Fibroblast of lung (primary cell): ENCODE measurements at regions not wholly inside any gene's neighbourhood (a gene's known extent, or its start where the extent isn't known, plus 50 kb on each side); places are given as distances from the start of the nearest gene placed in this dataset.

Source experiments
- EZH2 ChIP-seq: IDR thresholded peaks from 2 replicates; pipeline ENCODE4 v1.5.1; 2012; ENCODE audit warnings: low read length, control low read depth, mild to moderate bottlenecking; ENCODE audit errors: missing control alignments
- TF ChIP-seq, protein P1 (sequence below), 2 donors: IDR thresholded peaks in 1 of 2; conservative IDR thresholded peaks in 1 of 2; 1 replicate in 1 of 2; 2 replicates in 1 of 2; pipeline ENCODE4 v1.5.1; 2011 to 2012; ENCODE audit warnings: low read length in 2 of 2, control low read depth in 1 of 2, inconsistent platforms in 1 of 2, low read depth in 1 of 2, mild to moderate bottlenecking in 1 of 2

DNA sequence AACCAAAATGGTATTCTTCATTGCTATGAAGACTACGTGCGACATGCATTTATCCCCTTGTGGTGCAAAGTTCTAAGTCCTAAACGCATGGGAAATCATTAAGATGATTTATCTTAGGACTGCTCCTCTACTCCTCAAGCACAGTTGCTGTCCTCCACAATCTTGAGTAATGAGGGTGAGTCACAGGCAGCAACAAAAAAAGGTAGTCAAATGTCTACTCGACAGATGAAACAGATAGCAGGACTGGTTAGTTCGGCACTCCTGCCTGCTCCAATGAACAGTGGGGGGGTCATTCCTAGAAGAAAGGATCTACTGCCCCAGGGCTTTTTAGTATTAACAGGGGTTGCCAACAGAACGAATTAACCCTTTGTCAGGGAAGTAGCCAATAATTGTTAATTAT lies 233.7 kb upstream of the FGF13 start:
- TF ChIP-seq, protein P1, sequence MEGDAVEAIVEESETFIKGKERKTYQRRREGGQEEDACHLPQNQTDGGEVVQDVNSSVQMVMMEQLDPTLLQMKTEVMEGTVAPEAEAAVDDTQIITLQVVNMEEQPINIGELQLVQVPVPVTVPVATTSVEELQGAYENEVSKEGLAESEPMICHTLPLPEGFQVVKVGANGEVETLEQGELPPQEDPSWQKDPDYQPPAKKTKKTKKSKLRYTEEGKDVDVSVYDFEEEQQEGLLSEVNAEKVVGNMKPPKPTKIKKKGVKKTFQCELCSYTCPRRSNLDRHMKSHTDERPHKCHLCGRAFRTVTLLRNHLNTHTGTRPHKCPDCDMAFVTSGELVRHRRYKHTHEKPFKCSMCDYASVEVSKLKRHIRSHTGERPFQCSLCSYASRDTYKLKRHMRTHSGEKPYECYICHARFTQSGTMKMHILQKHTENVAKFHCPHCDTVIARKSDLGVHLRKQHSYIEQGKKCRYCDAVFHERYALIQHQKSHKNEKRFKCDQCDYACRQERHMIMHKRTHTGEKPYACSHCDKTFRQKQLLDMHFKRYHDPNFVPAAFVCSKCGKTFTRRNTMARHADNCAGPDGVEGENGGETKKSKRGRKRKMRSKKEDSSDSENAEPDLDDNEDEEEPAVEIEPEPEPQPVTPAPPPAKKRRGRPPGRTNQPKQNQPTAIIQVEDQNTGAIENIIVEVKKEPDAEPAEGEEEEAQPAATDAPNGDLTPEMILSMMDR (conservative IDR thresholded peaks at IDR 0.05 in 1 of 2, IDR thresholded peaks at IDR 0.05 in 1 of 2; ENCODE audit: low read depth in 1 of 2, low read length in 2 of 2) = no peak
- no peak for TF ChIP-seq EZH2
